ENCODE measurements at regions not wholly inside any gene's neighbourhood (a gene's known extent, or its start where the extent isn't known, plus 50 kb on each side); places are given as distances from the start of the nearest gene placed in this dataset.

- Histone ChIP-seq H3K9me3 (replicated peaks in 1 of 2; ENCODE audit: control insufficient read depth in 1 of 2, insufficient read depth in 1 of 2, low read length in 2 of 2) (no peaks in the 10 kb centered on the region), H3K79me2 (ENCODE audit: insufficient read depth, low read length) (no peaks in the 10 kb centered on the region), H3K4me1 (ENCODE audit: control insufficient read depth in 1 of 2, insufficient read depth in 2 of 2, low read length in 2 of 2) (no peaks in the 10 kb centered on the region), H2AFZ (ENCODE audit: insufficient read depth, low read depth, low read length, poor library complexity, severe bottlenecking) (no peak overlapping the region), H3K36me3 (replicated peaks in 1 of 2; ENCODE audit: control insufficient read depth in 1 of 2, insufficient read depth in 2 of 2, low read length in 2 of 2) (no peaks in the 10 kb centered on the region), H3K4me2 (replicated peaks; ENCODE audit: extremely low read depth, low read length, poor library complexity, severe bottlenecking) (no peak overlapping the region), H3K27ac (ENCODE audit: low read depth in 1 of 2, low read length in 2 of 2) (no peak overlapping the region), H3K9ac (ENCODE audit: insufficient read depth, low read length, poor library complexity, severe bottlenecking) (no peak overlapping the region), H3K27me3 (ENCODE audit: control insufficient read depth in 2 of 2, insufficient read depth in 2 of 2, low read length in 2 of 2) (no peaks in the 10 kb centered on the region), H4K20me1 (ENCODE audit: insufficient read depth, low read length) (no peaks in the 10 kb centered on the region), H3K4me3 (replicated peaks in 1 of 3; ENCODE audit: low read depth in 2 of 3, low read length in 3 of 3) (no peak overlapping the region)
- intact Hi-C loops (cut with micrococcal nuclease), result no loop called here
- Mint-ChIP-seq H3K27me3 (ENCODE audit: low read depth in 3 of 3) (no peaks in the 10 kb centered on the region), H3K27ac (no peak overlapping the region), H3K4me3 (no peak overlapping the region), H3K36me3 (no peaks in the 10 kb centered on the region), H3K9me3 (peaks cover 0 to 3% (median 0%) of the 10 kb centered on the region in 7 donors), H3K4me1 (no peaks in the 10 kb centered on the region)
- DNase-seq, result no peak
- no peak for TF ChIP-seq CTCF (IDR thresholded peaks at IDR 0.05)
- no CpG with 5 or more reads among the region's 2 CpGs for WGBS (ENCODE audit: insufficient coverage)
Measured at GRCh38 chr4:131113704-131114103, 2017.8 kb downstream of the C4orf33 start.

- Mint-ChIP-seq H3K27ac (no peak overlapping the region), H3K4me3 (no peak overlapping the region), H3K4me1 (no peaks in the 10 kb centered on the region), H3K27me3 (ENCODE audit: low read depth in 3 of 3) (peaks cover 0 to 1% (median 0%) of the 10 kb centered on the region in 3 donors), H3K36me3 (no peaks in the 10 kb centered on the region), H3K9me3 (peaks cover 0 to 2% (median 0%) of the 10 kb centered on the region in 7 donors)
- no peak overlapping the region for H3K27ac ChIP-seq (ENCODE audit: low read depth in 1 of 2, low read length in 2 of 2)
- H3K4me3 ChIP-seq (replicated peaks in 1 of 3; ENCODE audit: low read depth in 2 of 3, low read length in 3 of 3), result no peak overlapping the region
- H3K4me2 ChIP-seq (replicated peaks; ENCODE audit: extremely low read depth, low read length, poor library complexity, severe bottlenecking), result no peak overlapping the region
- no peak overlapping the region for H3K9ac ChIP-seq (ENCODE audit: insufficient read depth, low read length, poor library complexity, severe bottlenecking)
- no peaks in the 10 kb centered on the region for H4K20me1 ChIP-seq (ENCODE audit: insufficient read depth, low read length)
- no peaks in the 10 kb centered on the region for H3K36me3 ChIP-seq (replicated peaks in 1 of 2; ENCODE audit: control insufficient read depth in 1 of 2, insufficient read depth in 2 of 2, low read length in 2 of 2)
- no peaks in the 10 kb centered on the region for H3K4me1 ChIP-seq (ENCODE audit: control insufficient read depth in 1 of 2, insufficient read depth in 2 of 2, low read length in 2 of 2)
- no peak overlapping the region for H2AFZ ChIP-seq (ENCODE audit: insufficient read depth, low read depth, low read length, poor library complexity, severe bottlenecking)
- no peak for TF ChIP-seq CTCF (IDR thresholded peaks at IDR 0.05)
- intact Hi-C loops (cut with micrococcal nuclease), result no loop called here
- no peaks in the 10 kb centered on the region for H3K27me3 ChIP-seq (ENCODE audit: control insufficient read depth in 2 of 2, insufficient read depth in 2 of 2, low read length in 2 of 2)
- no peaks in the 10 kb centered on the region for H3K9me3 ChIP-seq (replicated peaks in 1 of 2; ENCODE audit: control insufficient read depth in 1 of 2, insufficient read depth in 1 of 2, low read length in 2 of 2)
- no peaks in the 10 kb centered on the region for H3K79me2 ChIP-seq (ENCODE audit: insufficient read depth, low read length)
- DNase-seq, result no peak
Measured at GRCh38 chr4:131119661-131120060, 2023.7 kb downstream of the C4orf33 start.
